ENCODE measurements at regions not wholly inside any gene's neighbourhood (a gene's known extent, or its start where the extent isn't known, plus 50 kb on each side); places are given as distances from the start of the nearest gene placed in this dataset.

GRCh38 chr7:18081617-18082016 lies 54.0 kb upstream of the PRPS1L1 start:
- H3K4me1 ChIP-seq (ENCODE audit: control insufficient read depth in 1 of 2, insufficient read depth in 2 of 2, low read length in 2 of 2), result peaks cover 0 to 6% of the 10 kb centered on the region in 2 donors
- H3K27ac ChIP-seq (ENCODE audit: low read depth, low read length), result no peak overlapping the region
- H3K4me3 ChIP-seq (ENCODE audit: low read depth in 1 of 2, low read length in 2 of 2), result no peak overlapping the region
- peaks cover 0 to 4% of the 10 kb centered on the region in 2 donors for H3K9me3 ChIP-seq (ENCODE audit: control insufficient read depth in 1 of 2, low read length in 2 of 2)
- H3K9ac ChIP-seq (ENCODE audit: low read depth in 1 of 2, low read length in 2 of 2), result no peak overlapping the region
- no peaks in the 10 kb centered on the region for H3K36me3 ChIP-seq (ENCODE audit: control insufficient read depth in 1 of 2, insufficient read depth in 2 of 2, low read length in 2 of 2)
- H3K27me3 ChIP-seq (ENCODE audit: control insufficient read depth in 1 of 2, insufficient read depth in 2 of 2, low read length in 2 of 2), result peaks cover 10 to 12% of the 10 kb centered on the region in 2 donors

- no peak overlapping the region for H3K9ac ChIP-seq (ENCODE audit: low read depth in 1 of 2, low read length in 2 of 2)
- H3K4me1 ChIP-seq (ENCODE audit: control insufficient read depth in 1 of 2, insufficient read depth in 2 of 2, low read length in 2 of 2), result peaks cover 0 to 6% of the 10 kb centered on the region in 2 donors
- no peak overlapping the region for H3K4me3 ChIP-seq (ENCODE audit: low read depth in 1 of 2, low read length in 2 of 2)
- H3K36me3 ChIP-seq (ENCODE audit: control insufficient read depth in 1 of 2, insufficient read depth in 2 of 2, low read length in 2 of 2), result no peaks in the 10 kb centered on the region
- H3K27ac ChIP-seq (ENCODE audit: low read depth, low read length), result no peak overlapping the region
- H3K9me3 ChIP-seq (ENCODE audit: control insufficient read depth in 1 of 2, low read length in 2 of 2), result peaks cover 0 to 4% of the 10 kb centered on the region in 2 donors
- peaks cover 13 to 14% of the 10 kb centered on the region in 2 donors for H3K27me3 ChIP-seq (ENCODE audit: control insufficient read depth in 1 of 2, insufficient read depth in 2 of 2, low read length in 2 of 2)
Measured at GRCh38 chr7:18082169-18082568, 54.5 kb upstream of the PRPS1L1 start.

- H3K27me3 ChIP-seq (ENCODE audit: control insufficient read depth in 1 of 2, insufficient read depth in 2 of 2, low read length in 2 of 2), result peaks cover 20 to 24% of the 10 kb centered on the region in 2 donors
- no peaks in the 10 kb centered on the region for H3K36me3 ChIP-seq (ENCODE audit: control insufficient read depth in 1 of 2, insufficient read depth in 2 of 2, low read length in 2 of 2)
- peaks cover 0 to 4% of the 10 kb centered on the region in 2 donors for H3K9me3 ChIP-seq (ENCODE audit: control insufficient read depth in 1 of 2, low read length in 2 of 2)
- peak overlapping the region; percentile 61 for H3K4me3 ChIP-seq (ENCODE audit: low read depth in 1 of 2, low read length in 2 of 2)
- H3K27ac ChIP-seq (ENCODE audit: low read depth, low read length), result no peak overlapping the region
- H3K4me1 ChIP-seq (ENCODE audit: control insufficient read depth in 1 of 2, insufficient read depth in 2 of 2, low read length in 2 of 2), result peaks cover 0 to 6% of the 10 kb centered on the region in 2 donors
- no peak overlapping the region for H3K9ac ChIP-seq (ENCODE audit: low read depth in 1 of 2, low read length in 2 of 2)
Measured at GRCh38 chr7:18086165-18087025, 58.7 kb upstream of the PRPS1L1 start.

- peaks cover 0 to 2% of the 10 kb centered on the region in 2 donors for H3K9me3 ChIP-seq (ENCODE audit: control insufficient read depth in 1 of 2, low read length in 2 of 2)
- H3K27ac ChIP-seq (ENCODE audit: low read depth, low read length), result no peak overlapping the region
Measured at GRCh38 chr7:18087026-18087686, 59.5 kb upstream of the PRPS1L1 start.

GRCh38 chr7:18087687-18088078 lies 60.0 kb upstream of the PRPS1L1 start:
- peak overlapping the region in 1 of 2 donors; percentile 53 for H3K4me3 ChIP-seq (ENCODE audit: low read depth in 1 of 2, low read length in 2 of 2)
- H3K9ac ChIP-seq (ENCODE audit: low read depth in 1 of 2, low read length in 2 of 2), result no peak overlapping the region
- H3K27ac ChIP-seq (ENCODE audit: low read depth, low read length), result no peak overlapping the region
- peaks cover 20 to 24% of the 10 kb centered on the region in 2 donors for H3K27me3 ChIP-seq (ENCODE audit: control insufficient read depth in 1 of 2, insufficient read depth in 2 of 2, low read length in 2 of 2)
- no peaks in the 10 kb centered on the region for H3K9me3 ChIP-seq (ENCODE audit: control insufficient read depth in 1 of 2, low read length in 2 of 2)
- no peaks in the 10 kb centered on the region for H3K36me3 ChIP-seq (ENCODE audit: control insufficient read depth in 1 of 2, insufficient read depth in 2 of 2, low read length in 2 of 2)
- H3K4me1 ChIP-seq (ENCODE audit: control insufficient read depth in 1 of 2, insufficient read depth in 2 of 2, low read length in 2 of 2), result peaks cover 0 to 6% of the 10 kb centered on the region in 2 donors

More at GRCh38 chr7:18087026-18087686, 59.5 kb upstream of the PRPS1L1 start:
- peak overlapping the region; percentile 36 to 53 for H3K4me3 ChIP-seq (ENCODE audit: low read depth in 1 of 2, low read length in 2 of 2)
- H3K36me3 ChIP-seq (ENCODE audit: control insufficient read depth in 1 of 2, insufficient read depth in 2 of 2, low read length in 2 of 2), result no peaks in the 10 kb centered on the region
- peaks cover 20 to 24% of the 10 kb centered on the region in 2 donors for H3K27me3 ChIP-seq (ENCODE audit: control insufficient read depth in 1 of 2, insufficient read depth in 2 of 2, low read length in 2 of 2)
- no peak overlapping the region for H3K9ac ChIP-seq (ENCODE audit: low read depth in 1 of 2, low read length in 2 of 2)
- H3K4me1 ChIP-seq (ENCODE audit: control insufficient read depth in 1 of 2, insufficient read depth in 2 of 2, low read length in 2 of 2), result peaks cover 0 to 6% of the 10 kb centered on the region in 2 donors

- Histone ChIP-seq H3K9ac (ENCODE audit: low read depth in 1 of 2, low read length in 2 of 2) (no peak overlapping the region), H3K9me3 (ENCODE audit: control insufficient read depth in 1 of 2, low read length in 2 of 2) (no peaks in the 10 kb centered on the region), H3K4me1 (ENCODE audit: control insufficient read depth in 1 of 2, insufficient read depth in 2 of 2, low read length in 2 of 2) (no peaks in the 10 kb centered on the region), H3K27me3 (ENCODE audit: control insufficient read depth in 1 of 2, insufficient read depth in 2 of 2, low read length in 2 of 2) (no peaks in the 10 kb centered on the region), H3K27ac (ENCODE audit: low read depth, low read length) (no peak overlapping the region), H3K4me3 (ENCODE audit: low read depth in 1 of 2, low read length in 2 of 2) (no peak overlapping the region), H3K36me3 (ENCODE audit: control insufficient read depth in 1 of 2, insufficient read depth in 2 of 2, low read length in 2 of 2) (no peaks in the 10 kb centered on the region)
Measured at GRCh38 chr7:18096087-18096486, 68.4 kb upstream of the PRPS1L1 start.

- Histone ChIP-seq H3K27me3 (ENCODE audit: control insufficient read depth in 1 of 2, insufficient read depth in 2 of 2, low read length in 2 of 2) (no peaks in the 10 kb centered on the region), H3K4me3 (ENCODE audit: low read depth in 1 of 2, low read length in 2 of 2) (no peak overlapping the region), H3K27ac (ENCODE audit: low read depth, low read length) (no peak overlapping the region), H3K36me3 (ENCODE audit: control insufficient read depth in 1 of 2, insufficient read depth in 2 of 2, low read length in 2 of 2) (no peaks in the 10 kb centered on the region), H3K4me1 (ENCODE audit: control insufficient read depth in 1 of 2, insufficient read depth in 2 of 2, low read length in 2 of 2) (no peaks in the 10 kb centered on the region), H3K9ac (ENCODE audit: low read depth in 1 of 2, low read length in 2 of 2) (no peak overlapping the region), H3K9me3 (ENCODE audit: control insufficient read depth in 1 of 2, low read length in 2 of 2) (no peaks in the 10 kb centered on the region)
Measured at GRCh38 chr7:18102576-18102975, 74.9 kb upstream of the PRPS1L1 start.

- Histone ChIP-seq H3K4me3 (ENCODE audit: low read depth in 1 of 2, low read length in 2 of 2) (no peak overlapping the region), H3K9ac (ENCODE audit: low read depth in 1 of 2, low read length in 2 of 2) (no peak overlapping the region)
Measured at GRCh38 chr7:18103436-18104218, 76.0 kb upstream of the PRPS1L1 start.

GRCh38 chr7:18109762-18110161 lies 82.1 kb upstream of the PRPS1L1 start:
- Histone ChIP-seq H3K4me3 (ENCODE audit: low read depth in 1 of 2, low read length in 2 of 2) (no peak overlapping the region), H3K9me3 (ENCODE audit: control insufficient read depth in 1 of 2, low read length in 2 of 2) (no peaks in the 10 kb centered on the region), H3K9ac (ENCODE audit: low read depth in 1 of 2, low read length in 2 of 2) (no peak overlapping the region), H3K27ac (ENCODE audit: low read depth, low read length) (no peak overlapping the region), H3K36me3 (ENCODE audit: control insufficient read depth in 1 of 2, insufficient read depth in 2 of 2, low read length in 2 of 2) (no peaks in the 10 kb centered on the region), H3K27me3 (ENCODE audit: control insufficient read depth in 1 of 2, insufficient read depth in 2 of 2, low read length in 2 of 2) (no peaks in the 10 kb centered on the region), H3K4me1 (ENCODE audit: control insufficient read depth in 1 of 2, insufficient read depth in 2 of 2, low read length in 2 of 2) (no peaks in the 10 kb centered on the region)

More at GRCh38 chr7:18103436-18104218, 76.0 kb upstream of the PRPS1L1 start:
- Histone ChIP-seq H3K9me3 (ENCODE audit: control insufficient read depth in 1 of 2, low read length in 2 of 2) (no peaks in the 10 kb centered on the region), H3K36me3 (ENCODE audit: control insufficient read depth in 1 of 2, insufficient read depth in 2 of 2, low read length in 2 of 2) (no peaks in the 10 kb centered on the region), H3K27ac (ENCODE audit: low read depth, low read length) (no peak overlapping the region), H3K4me1 (ENCODE audit: control insufficient read depth in 1 of 2, insufficient read depth in 2 of 2, low read length in 2 of 2) (no peaks in the 10 kb centered on the region), H3K27me3 (ENCODE audit: control insufficient read depth in 1 of 2, insufficient read depth in 2 of 2, low read length in 2 of 2) (no peaks in the 10 kb centered on the region)
